Chondrocyte (in vitro differentiated cells): ENCODE measurements at regions not wholly inside any gene's neighbourhood (a gene's known extent, or its start where the extent isn't known, plus 50 kb on each side); places are given as distances from the start of the nearest gene placed in this dataset.

Source experiments
- DNase-seq: peaks from one replicate; pipeline ENCODE4 v3.0.0; 2021; ENCODE audit warnings: mixed read lengths, low spot score
- H3K27ac Mint-ChIP-seq: one replicate; pipeline ENCODE4 v1.8.0; 2021; ENCODE audit warnings: mild to moderate bottlenecking, moderate library complexity, mixed read lengths; ENCODE audit not compliant: unreplicated experiment
- H3K27me3 Mint-ChIP-seq: 2 replicates; pipeline ENCODE4 v1.8.0; 2021; ENCODE audit warnings: low read depth, mixed read lengths
- H3K36me3 Mint-ChIP-seq: 2 replicates; pipeline ENCODE4 v1.8.0; 2021; ENCODE audit warnings: low read depth, mixed read lengths
- H3K4me1 Mint-ChIP-seq: 2 replicates; pipeline ENCODE4 v1.8.0; 2021; ENCODE audit warnings: low read depth, mild to moderate bottlenecking, mixed read lengths
- H3K4me3 Mint-ChIP-seq: one replicate; pipeline ENCODE4 v1.8.0; 2021; ENCODE audit warnings: mild to moderate bottlenecking, moderate library complexity, mixed read lengths; ENCODE audit not compliant: unreplicated experiment
- H3K9me3 Mint-ChIP-seq: 2 replicates; pipeline ENCODE4 v1.8.0; 2021; ENCODE audit warnings: low read depth, mixed read lengths
- TF ChIP-seq, protein P1 (sequence below): fragments of 200-600 bp; sonication (generic); IDR thresholded peaks from 2 replicates; pipeline ENCODE4 v1.5.0; 2021; ENCODE audit warnings: antibody characterized with exemption, mild to moderate bottlenecking, moderate library complexity

DNA sequence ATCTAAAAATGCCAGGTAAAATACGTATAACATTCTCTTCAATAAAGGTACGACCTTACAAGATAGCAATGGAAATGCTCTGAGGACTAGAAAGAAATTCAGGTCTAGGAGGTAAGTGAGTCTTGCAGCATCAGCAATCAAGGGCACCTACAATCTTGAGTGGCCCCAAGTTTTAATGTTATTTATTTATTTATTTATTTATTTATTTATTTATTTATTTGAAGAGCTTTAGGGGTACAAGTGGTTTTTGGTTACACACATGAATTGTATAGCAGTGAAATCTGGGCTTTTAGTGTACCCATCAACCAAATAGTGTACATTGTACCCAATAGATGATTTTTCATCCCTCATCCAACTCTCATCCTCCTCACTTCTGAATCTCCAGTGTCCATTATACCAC lies 574.0 kb upstream of the POU3F2 start:
- DNase-seq, result no peak
- no peak overlapping the region for H3K27ac Mint-ChIP-seq
- H3K4me1 Mint-ChIP-seq, result no peaks in the 10 kb centered on the region
- peaks cover 6% of the 10 kb centered on the region for H3K27me3 Mint-ChIP-seq
- H3K36me3 Mint-ChIP-seq, result no peaks in the 10 kb centered on the region
- no peaks in the 10 kb centered on the region for H3K9me3 Mint-ChIP-seq
- no peak overlapping the region for H3K4me3 Mint-ChIP-seq
- TF ChIP-seq, protein P1, sequence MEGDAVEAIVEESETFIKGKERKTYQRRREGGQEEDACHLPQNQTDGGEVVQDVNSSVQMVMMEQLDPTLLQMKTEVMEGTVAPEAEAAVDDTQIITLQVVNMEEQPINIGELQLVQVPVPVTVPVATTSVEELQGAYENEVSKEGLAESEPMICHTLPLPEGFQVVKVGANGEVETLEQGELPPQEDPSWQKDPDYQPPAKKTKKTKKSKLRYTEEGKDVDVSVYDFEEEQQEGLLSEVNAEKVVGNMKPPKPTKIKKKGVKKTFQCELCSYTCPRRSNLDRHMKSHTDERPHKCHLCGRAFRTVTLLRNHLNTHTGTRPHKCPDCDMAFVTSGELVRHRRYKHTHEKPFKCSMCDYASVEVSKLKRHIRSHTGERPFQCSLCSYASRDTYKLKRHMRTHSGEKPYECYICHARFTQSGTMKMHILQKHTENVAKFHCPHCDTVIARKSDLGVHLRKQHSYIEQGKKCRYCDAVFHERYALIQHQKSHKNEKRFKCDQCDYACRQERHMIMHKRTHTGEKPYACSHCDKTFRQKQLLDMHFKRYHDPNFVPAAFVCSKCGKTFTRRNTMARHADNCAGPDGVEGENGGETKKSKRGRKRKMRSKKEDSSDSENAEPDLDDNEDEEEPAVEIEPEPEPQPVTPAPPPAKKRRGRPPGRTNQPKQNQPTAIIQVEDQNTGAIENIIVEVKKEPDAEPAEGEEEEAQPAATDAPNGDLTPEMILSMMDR, result no peak

DNA sequence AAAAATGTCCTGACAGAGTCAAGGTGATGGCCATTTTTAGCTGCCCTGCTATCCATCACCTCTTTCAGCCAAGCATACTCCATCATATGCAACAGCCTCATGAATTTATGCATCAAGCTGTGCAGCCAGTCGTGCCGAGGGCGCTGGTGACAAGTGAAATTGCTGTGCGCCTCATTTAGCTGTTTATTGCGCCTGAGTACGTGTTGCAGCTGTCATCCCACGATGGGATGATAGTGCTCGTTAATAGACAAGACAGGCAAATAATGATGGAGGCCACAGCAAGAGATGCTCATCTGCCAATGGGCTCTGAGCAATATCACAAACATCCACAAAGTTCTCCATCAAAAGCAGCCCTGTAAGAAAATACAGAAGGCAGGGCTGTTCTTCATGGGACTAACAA lies 562.3 kb upstream of the POU3F2 start:
- TF ChIP-seq, protein P1, result no peak
- peaks cover 1% of the 10 kb centered on the region for H3K27me3 Mint-ChIP-seq
- no peak overlapping the region for H3K27ac Mint-ChIP-seq
- no peaks in the 10 kb centered on the region for H3K36me3 Mint-ChIP-seq
- DNase-seq, result no peak
- H3K4me3 Mint-ChIP-seq, result no peak overlapping the region
- no peaks in the 10 kb centered on the region for H3K9me3 Mint-ChIP-seq
- no peaks in the 10 kb centered on the region for H3K4me1 Mint-ChIP-seq

DNA sequence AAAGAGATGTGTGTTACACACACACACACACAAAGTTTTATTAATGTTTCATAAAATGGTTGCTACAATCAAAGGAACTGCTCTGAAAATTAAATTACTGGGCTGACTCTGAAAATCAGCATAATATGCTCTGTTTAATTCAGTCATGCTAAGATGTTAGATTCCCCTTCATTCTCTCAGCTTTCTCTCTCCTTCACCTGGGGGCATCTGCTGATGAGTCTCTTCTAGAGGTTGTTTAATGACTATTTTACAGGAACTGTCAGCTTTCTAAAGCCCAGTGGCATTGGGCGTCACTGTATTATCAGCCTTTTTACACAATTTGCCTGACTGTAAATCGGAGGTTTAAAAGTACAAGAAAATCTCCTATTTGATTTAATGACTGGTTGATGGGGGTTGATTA lies 559.7 kb upstream of the POU3F2 start:
- Mint-ChIP-seq H3K4me3 (no peak overlapping the region), H3K4me1 (no peaks in the 10 kb centered on the region), H3K36me3 (no peaks in the 10 kb centered on the region), H3K27me3 (peaks cover 1% of the 10 kb centered on the region), H3K27ac (no peak overlapping the region), H3K9me3 (no peaks in the 10 kb centered on the region)
- TF ChIP-seq, protein P1, result no peak
- DNase-seq, result no peak

DNA sequence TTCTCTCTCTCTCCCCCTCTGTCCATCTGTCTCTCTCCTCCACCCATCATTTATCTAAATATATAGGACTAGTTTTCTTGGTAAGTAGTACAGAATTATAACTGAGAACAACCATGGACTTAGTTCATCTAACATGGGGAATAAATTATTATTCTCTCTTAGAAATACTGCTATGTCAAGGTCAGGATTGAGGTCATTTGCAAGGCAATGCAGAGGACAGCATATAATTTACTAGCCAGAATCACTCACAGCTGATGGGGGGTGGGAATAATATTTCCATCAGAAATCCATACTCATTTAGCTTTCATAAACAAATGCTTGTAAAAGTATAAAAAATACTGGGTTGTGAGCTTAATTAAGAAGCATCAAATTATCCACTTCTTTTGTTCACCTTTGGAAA lies 553.9 kb upstream of the POU3F2 start:
- H3K4me3 Mint-ChIP-seq, result no peak overlapping the region
- no peaks in the 10 kb centered on the region for H3K4me1 Mint-ChIP-seq
- H3K36me3 Mint-ChIP-seq, result no peaks in the 10 kb centered on the region
- TF ChIP-seq, protein P1, result no peak
- DNase-seq, result no peak
- no peak overlapping the region for H3K27ac Mint-ChIP-seq
- peaks cover 3% of the 10 kb centered on the region for H3K27me3 Mint-ChIP-seq
- no peaks in the 10 kb centered on the region for H3K9me3 Mint-ChIP-seq

DNA sequence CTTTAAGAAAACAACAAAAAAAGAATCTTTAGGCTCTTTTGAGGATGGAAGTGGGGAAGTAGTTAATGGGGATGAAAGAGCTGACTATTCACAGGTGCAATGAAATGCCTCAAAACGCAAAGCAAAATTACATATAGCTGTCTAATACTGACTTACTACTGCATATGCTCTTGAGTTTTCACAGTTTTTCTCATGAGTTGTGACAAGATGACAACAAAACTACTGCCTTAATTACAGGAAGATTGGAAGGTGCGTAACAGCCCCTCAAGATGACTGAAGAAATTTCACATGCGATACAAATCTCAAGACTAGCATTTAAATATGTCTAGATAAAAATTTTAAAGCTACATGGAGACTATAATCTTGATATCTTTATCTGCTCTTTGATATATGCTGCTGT lies 547.8 kb upstream of the POU3F2 start:
- H3K27ac Mint-ChIP-seq, result no peak overlapping the region
- no peaks in the 10 kb centered on the region for H3K4me1 Mint-ChIP-seq
- H3K9me3 Mint-ChIP-seq, result peaks cover 5% of the 10 kb centered on the region
- TF ChIP-seq, protein P1, result no peak
- H3K4me3 Mint-ChIP-seq, result no peak overlapping the region
- peaks cover 3% of the 10 kb centered on the region for H3K27me3 Mint-ChIP-seq
- no peaks in the 10 kb centered on the region for H3K36me3 Mint-ChIP-seq
- no peak for DNase-seq
